HepG2 (cell line): ENCODE measurements at regions not wholly inside any gene's neighbourhood (a gene's known extent, or its start where the extent isn't known, plus 50 kb on each side); places are given as distances from the start of the nearest gene placed in this dataset.

ENCODE experiments used
- ATAC-seq: fragments of 200-7000 bp; cut with Tn5 transposase; 3 replicates; pipeline ENCODE4 v1.9.1; 2020; ENCODE audit warnings: mild to moderate bottlenecking, moderate library complexity
- BruUV-seq: library from RNA; stranded (reverse); fragments of 400-500 nt; replicated peaks from 2 replicates; lab custom pipeline; 2021; lab: Mats Ljungman, UMichigan
- CTCF ChIA-PET: fragments of 300-600 bp; formaldehyde crosslinking; extraction: SDS; loops from one replicate; lab custom pipeline; 2021; ENCODE audit warnings: low total read pairs, inconsistent platforms, low intra/inter-chr PET ratio; lab: Yijun Ruan, JAX
- POLR2A ChIA-PET: fragments of 350-600 bp; sonication (Branson Sonifier 250); formaldehyde crosslinking; loops from one replicate; lab custom pipeline; 2020; ENCODE audit warnings: antibody characterized with exemption, inconsistent platforms; lab: Yijun Ruan, JAX
- DNase-seq: peaks from one replicate; pipeline ENCODE4 v3.0.0-alpha.2; 2015; ENCODE audit warnings: low spot score
- FAIRE-seq: peaks from 3 replicates; lab custom pipeline; 2011; peaks lifted over from hg19 to GRCh38; lab: Jason Lieb, UNC
- H2AFZ ChIP-seq: one replicate; pipeline ENCODE4 v1.6.1; 2011; ENCODE audit warnings: low read length, inconsistent platforms
- H3K27ac ChIP-seq: fragments of 300-600 bp; 3 replicates; pipeline ENCODE4 v1.8.0; 2011; ENCODE audit warnings: mixed run types, mild to moderate bottlenecking, mixed read lengths, low read length, inconsistent platforms; ENCODE audit not compliant: insufficient read depth; ENCODE audit errors: extremely low read length
- H3K27me3 ChIP-seq, 2 experiments: fragments of 200-600 bp in 1 of 2; 2 replicates in 1 of 2; 3 replicates in 1 of 2; pipeline versions ENCODE4 v1.6.0 to v1.8.0; 2011; ENCODE audit warnings: low read length in 2 of 2, mild to moderate bottlenecking in 2 of 2, moderate library complexity in 2 of 2, inconsistent platforms in 1 of 2; ENCODE audit not compliant: insufficient read depth in 2 of 2, control insufficient read depth in 1 of 2
- H3K36me3 ChIP-seq, 2 experiments: fragments of 200-600 bp in 1 of 2; replicated peaks in 1 of 2; 2 replicates in 1 of 2; 3 replicates in 1 of 2; pipeline versions ENCODE4 v1.5.1 to v1.8.0; 2011; ENCODE audit warnings: low read length in 2 of 2, inconsistent platforms in 1 of 2; ENCODE audit not compliant: insufficient read depth in 2 of 2, control insufficient read depth in 1 of 2
- H3K4me1 ChIP-seq: 2 replicates; pipeline ENCODE4 v1.5.1; 2012; ENCODE audit warnings: low read length, inconsistent platforms; ENCODE audit not compliant: insufficient read depth
- H3K4me2 ChIP-seq: 2 replicates; pipeline ENCODE4 v1.6.0; 2011; ENCODE audit warnings: low read depth, low read length, inconsistent platforms
- H3K4me3 ChIP-seq, 3 experiments: fragments of 200-600 bp in 1 of 3; sonication (generic), shearing (Covaris generic) in 1 of 3; replicated peaks in 1 of 3; 2 replicates each; pipeline ENCODE4 v1.5.1; 2011 to 2016; ENCODE audit warnings: low read length in 3 of 3, inconsistent platforms in 2 of 3, low read depth in 2 of 3, mild to moderate bottlenecking in 2 of 3, control low read depth in 1 of 3, mixed read lengths in 1 of 3; ENCODE audit not compliant: insufficient read depth in 1 of 3
- H3K79me2 ChIP-seq: one replicate; pipeline ENCODE4 v1.6.1; 2011; ENCODE audit warnings: low read length, inconsistent platforms; ENCODE audit not compliant: insufficient read depth
- H3K9ac ChIP-seq: 2 replicates; pipeline ENCODE4 v1.6.0; 2011; ENCODE audit warnings: mild to moderate bottlenecking, low read depth, low read length, inconsistent platforms; ENCODE audit not compliant: insufficient read depth
- H3K9me3 ChIP-seq: 2 replicates; pipeline ENCODE4 v1.5.1; 2012; ENCODE audit warnings: mild to moderate bottlenecking, low read length
- H4K20me1 ChIP-seq: 2 replicates; pipeline ENCODE4 v1.6.0; 2011; ENCODE audit warnings: inconsistent platforms, mild to moderate bottlenecking, low read length, moderate library complexity; ENCODE audit not compliant: insufficient read depth
- PTBP1 ChIP-seq: fragments of 200-400 bp; formaldehyde crosslinking; IDR thresholded peaks from 2 replicates; pipeline ENCODE4 v1.6.1; 2018; ENCODE audit warnings: low read length, low read depth; ENCODE audit not compliant: poor library complexity, severe bottlenecking
- TCF12 ChIP-seq, 2 experiments: fragments of 450-650 bp in 1 of 2; sonication (generic) in 1 of 2; formaldehyde crosslinking in 1 of 2; IDR thresholded peaks; 2 replicates each; pipeline versions ENCODE4 v1.6.1 to v1.8.0; 2017 to 2022; ENCODE audit warnings: antibody characterized with exemption in 1 of 2, mild to moderate bottlenecking in 1 of 2, missing genetic modification reagents in 1 of 2, moderate library complexity in 1 of 2
- ZNF33B ChIP-seq: sonication (generic); formaldehyde crosslinking; IDR thresholded peaks from 2 replicates; pipeline ENCODE4 v1.5.1; 2020; ENCODE audit warnings: mild to moderate bottlenecking, missing genetic modification reagents
- WGBS: methylation state at CpG from one replicate; pipeline ENCODE4 v1.1.6; 2017; ENCODE audit warnings: low lambda C conversion rate; 5-methylcytosine and 5-hydroxymethylcytosine counted together
- in situ Hi-C: cut with HindIII; loops from 2 replicates; pipeline ENCODE4 v1.10.0; 2017; ENCODE audit warnings: low pct_unique_long_range_greater_than_20kb; ENCODE audit not compliant: extremely low pct_ligation_motif_present
- intact Hi-C: fragments of 100-400 bp; cut with micrococcal nuclease; formaldehyde crosslinking; loops from one replicate; pipeline ENCODE4 v1.10.0; 2022; ENCODE audit not compliant: unreplicated experiment
- TF ChIP-seq, protein P1 (sequence below): IDR thresholded peaks from 2 replicates; pipeline ENCODE4 v1.6.1; 2016; ENCODE audit warnings: low read depth, control low read depth
- TF ChIP-seq, protein P2 (sequence below), 2 experiments: fragments of 450-650 bp in 1 of 2; sonication (generic) in 1 of 2; formaldehyde crosslinking in 1 of 2; IDR thresholded peaks; 2 replicates each; pipeline versions ENCODE4 v1.6.1 to v1.8.0; 2016 to 2022; ENCODE audit warnings: antibody characterized with exemption in 1 of 2, mild to moderate bottlenecking in 1 of 2, missing genetic modification reagents in 1 of 2
- TF ChIP-seq, protein P3 (sequence below): sonication (generic); formaldehyde crosslinking; IDR thresholded peaks from 2 replicates; pipeline ENCODE4 v1.5.0; 2020; ENCODE audit warnings: mild to moderate bottlenecking, missing genetic modification reagents, borderline replicate concordance
- TF ChIP-seq, protein P4 (sequence below): sonication (generic); formaldehyde crosslinking; IDR thresholded peaks from 2 replicates; pipeline ENCODE4 v1.4.0; 2020; ENCODE audit warnings: missing genetic modification reagents, borderline replicate concordance

DNA sequence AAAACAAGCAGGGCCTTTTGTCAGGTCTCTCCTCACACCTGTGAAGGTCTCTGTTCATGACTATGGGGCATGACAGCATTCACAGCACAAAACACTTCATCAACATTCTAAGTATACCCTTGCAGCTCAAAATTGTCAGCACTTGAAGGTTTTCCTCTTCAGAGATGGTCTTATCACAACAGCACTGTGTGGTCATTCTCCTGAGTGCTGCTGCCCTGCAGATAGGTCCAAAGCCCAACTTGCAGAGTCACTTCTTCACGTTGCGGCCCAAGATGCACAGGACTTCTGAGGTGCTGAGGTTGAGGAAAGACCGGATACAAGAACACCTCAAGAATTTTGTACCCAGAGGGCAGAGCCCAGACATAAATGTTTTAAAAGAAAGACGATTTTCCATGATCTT is 574.5 kb downstream of the UQCRFS1 start:
- Histone ChIP-seq H3K9ac (no peak overlapping the region), H3K27ac (no peak overlapping the region), H3K79me2 (no peaks in the 10 kb centered on the region), H3K4me1 (no peaks in the 10 kb centered on the region), H3K36me3 (no peaks in the 10 kb centered on the region), H3K9me3 (peaks cover 96% of the 10 kb centered on the region), H3K27me3 (no peaks in the 10 kb centered on the region), H3K4me2 (no peak overlapping the region), H3K4me3 (no peak overlapping the region), H4K20me1 (no peaks in the 10 kb centered on the region), H2AFZ (no peak overlapping the region)
- no peak for FAIRE-seq
- ATAC-seq: no peak
- intact Hi-C loops: no loop called here
- WGBS: 25% methylated on average over 4 of the region's 4 CpGs
- DNase-seq: no peak
- in situ Hi-C loops: no loop called here
- ChIA-PET POLR2A (no interaction called here), CTCF (no interaction called here)
- no TSS peak for BruUV-seq
- no peak for TF ChIP-seq TCF12 (IDR thresholded peaks at IDR 0.05)
- TF ChIP-seq TCF12 (CRISPR knock-in tag; IDR thresholded peaks at IDR 0.05): no peak
- no peak for TF ChIP-seq PTBP1
- TF ChIP-seq, protein P1, sequence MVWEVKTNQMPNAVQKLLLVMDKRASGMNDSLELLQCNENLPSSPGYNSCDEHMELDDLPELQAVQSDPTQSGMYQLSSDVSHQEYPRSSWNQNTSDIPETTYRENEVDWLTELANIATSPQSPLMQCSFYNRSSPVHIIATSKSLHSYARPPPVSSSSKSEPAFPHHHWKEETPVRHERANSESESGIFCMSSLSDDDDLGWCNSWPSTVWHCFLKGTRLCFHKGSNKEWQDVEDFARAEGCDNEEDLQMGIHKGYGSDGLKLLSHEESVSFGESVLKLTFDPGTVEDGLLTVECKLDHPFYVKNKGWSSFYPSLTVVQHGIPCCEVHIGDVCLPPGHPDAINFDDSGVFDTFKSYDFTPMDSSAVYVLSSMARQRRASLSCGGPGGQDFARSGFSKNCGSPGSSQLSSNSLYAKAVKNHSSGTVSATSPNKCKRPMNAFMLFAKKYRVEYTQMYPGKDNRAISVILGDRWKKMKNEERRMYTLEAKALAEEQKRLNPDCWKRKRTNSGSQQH: no peak
- TF ChIP-seq, protein P2, sequence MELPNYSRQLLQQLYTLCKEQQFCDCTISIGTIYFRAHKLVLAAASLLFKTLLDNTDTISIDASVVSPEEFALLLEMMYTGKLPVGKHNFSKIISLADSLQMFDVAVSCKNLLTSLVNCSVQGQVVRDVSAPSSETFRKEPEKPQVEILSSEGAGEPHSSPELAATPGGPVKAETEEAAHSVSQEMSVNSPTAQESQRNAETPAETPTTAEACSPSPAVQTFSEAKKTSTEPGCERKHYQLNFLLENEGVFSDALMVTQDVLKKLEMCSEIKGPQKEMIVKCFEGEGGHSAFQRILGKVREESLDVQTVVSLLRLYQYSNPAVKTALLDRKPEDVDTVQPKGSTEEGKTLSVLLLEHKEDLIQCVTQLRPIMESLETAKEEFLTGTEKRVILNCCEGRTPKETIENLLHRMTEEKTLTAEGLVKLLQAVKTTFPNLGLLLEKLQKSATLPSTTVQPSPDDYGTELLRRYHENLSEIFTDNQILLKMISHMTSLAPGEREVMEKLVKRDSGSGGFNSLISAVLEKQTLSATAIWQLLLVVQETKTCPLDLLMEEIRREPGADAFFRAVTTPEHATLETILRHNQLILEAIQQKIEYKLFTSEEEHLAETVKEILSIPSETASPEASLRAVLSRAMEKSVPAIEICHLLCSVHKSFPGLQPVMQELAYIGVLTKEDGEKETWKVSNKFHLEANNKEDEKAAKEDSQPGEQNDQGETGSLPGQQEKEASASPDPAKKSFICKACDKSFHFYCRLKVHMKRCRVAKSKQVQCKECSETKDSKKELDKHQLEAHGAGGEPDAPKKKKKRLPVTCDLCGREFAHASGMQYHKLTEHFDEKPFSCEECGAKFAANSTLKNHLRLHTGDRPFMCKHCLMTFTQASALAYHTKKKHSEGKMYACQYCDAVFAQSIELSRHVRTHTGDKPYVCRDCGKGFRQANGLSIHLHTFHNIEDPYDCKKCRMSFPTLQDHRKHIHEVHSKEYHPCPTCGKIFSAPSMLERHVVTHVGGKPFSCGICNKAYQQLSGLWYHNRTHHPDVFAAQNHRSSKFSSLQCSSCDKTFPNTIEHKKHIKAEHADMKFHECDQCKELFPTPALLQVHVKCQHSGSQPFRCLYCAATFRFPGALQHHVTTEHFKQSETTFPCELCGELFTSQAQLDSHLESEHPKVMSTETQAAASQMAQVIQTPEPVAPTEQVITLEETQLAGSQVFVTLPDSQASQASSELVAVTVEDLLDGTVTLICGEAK (IDR thresholded peaks at IDR 0.05): no peak
- TF ChIP-seq, protein P2 (CRISPR knock-in tag; IDR thresholded peaks at IDR 0.05): no peak
- no peak for TF ChIP-seq ZNF33B (CRISPR knock-in tag)
- TF ChIP-seq, protein P3, sequence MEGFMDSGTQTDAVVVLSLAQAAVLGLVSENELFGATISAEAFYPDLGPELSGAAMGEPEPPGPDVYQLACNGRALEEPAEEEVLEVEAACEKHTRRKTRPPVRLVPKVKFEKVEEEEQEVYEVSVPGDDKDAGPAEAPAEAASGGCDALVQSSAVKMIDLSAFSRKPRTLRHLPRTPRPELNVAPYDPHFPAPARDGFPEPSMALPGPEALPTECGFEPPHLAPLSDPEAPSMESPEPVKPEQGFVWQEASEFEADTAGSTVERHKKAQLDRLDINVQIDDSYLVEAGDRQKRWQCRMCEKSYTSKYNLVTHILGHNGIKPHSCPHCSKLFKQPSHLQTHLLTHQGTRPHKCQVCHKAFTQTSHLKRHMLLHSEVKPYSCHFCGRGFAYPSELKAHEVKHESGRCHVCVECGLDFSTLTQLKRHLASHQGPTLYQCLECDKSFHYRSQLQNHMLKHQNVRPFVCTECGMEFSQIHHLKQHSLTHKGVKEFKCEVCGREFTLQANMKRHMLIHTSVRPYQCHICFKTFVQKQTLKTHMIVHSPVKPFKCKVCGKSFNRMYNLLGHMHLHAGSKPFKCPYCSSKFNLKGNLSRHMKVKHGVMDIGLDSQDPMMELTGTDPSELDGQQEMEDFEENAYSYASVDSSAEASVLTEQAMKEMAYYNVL (CRISPR knock-in tag): no peak
- TF ChIP-seq, protein P4, sequence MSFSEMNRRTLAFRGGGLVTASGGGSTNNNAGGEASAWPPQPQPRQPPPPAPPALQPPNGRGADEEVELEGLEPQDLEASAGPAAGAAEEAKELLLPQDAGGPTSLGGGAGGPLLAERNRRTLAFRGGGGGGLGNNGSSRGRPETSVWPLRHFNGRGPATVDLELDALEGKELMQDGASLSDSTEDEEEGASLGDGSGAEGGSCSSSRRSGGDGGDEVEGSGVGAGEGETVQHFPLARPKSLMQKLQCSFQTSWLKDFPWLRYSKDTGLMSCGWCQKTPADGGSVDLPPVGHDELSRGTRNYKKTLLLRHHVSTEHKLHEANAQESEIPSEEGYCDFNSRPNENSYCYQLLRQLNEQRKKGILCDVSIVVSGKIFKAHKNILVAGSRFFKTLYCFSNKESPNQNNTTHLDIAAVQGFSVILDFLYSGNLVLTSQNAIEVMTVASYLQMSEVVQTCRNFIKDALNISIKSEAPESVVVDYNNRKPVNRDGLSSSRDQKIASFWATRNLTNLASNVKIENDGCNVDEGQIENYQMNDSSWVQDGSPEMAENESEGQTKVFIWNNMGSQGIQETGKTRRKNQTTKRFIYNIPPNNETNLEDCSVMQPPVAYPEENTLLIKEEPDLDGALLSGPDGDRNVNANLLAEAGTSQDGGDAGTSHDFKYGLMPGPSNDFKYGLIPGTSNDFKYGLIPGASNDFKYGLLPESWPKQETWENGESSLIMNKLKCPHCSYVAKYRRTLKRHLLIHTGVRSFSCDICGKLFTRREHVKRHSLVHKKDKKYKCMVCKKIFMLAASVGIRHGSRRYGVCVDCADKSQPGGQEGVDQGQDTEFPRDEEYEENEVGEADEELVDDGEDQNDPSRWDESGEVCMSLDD (CRISPR knock-in tag): no peak
